NCI-H510A (cell line): ENCODE measurements at regions not wholly inside any gene's neighbourhood (a gene's known extent, or its start where the extent isn't known, plus 50 kb on each side); places are given as distances from the start of the nearest gene placed in this dataset.
"Not testable (repeated sequence)": the region's sequence is repeated elsewhere in the genome, so short reads cannot be mapped to it uniquely, and the experiment has no call there.

Experiments
- DNase-seq: peaks from one replicate; lab custom pipeline; 2025; lab: John Stamatoyannopoulos, UW

GRCh38 chr7:136116186-136116585 is 139.0 kb upstream of the MTPN start:
- no peak for DNase-seq

- DNase-seq = no peak
Measured at GRCh38 chr7:136114966-136115762, 138.0 kb upstream of the MTPN start.

GRCh38 chr7:136114467-136114866 is 137.3 kb upstream of the MTPN start:
- DNase-seq = not testable (repeated sequence)

- DNase-seq = not testable (repeated sequence)
Measured at GRCh38 chr7:136109037-136109436, 131.9 kb upstream of the MTPN start.

DNA sequence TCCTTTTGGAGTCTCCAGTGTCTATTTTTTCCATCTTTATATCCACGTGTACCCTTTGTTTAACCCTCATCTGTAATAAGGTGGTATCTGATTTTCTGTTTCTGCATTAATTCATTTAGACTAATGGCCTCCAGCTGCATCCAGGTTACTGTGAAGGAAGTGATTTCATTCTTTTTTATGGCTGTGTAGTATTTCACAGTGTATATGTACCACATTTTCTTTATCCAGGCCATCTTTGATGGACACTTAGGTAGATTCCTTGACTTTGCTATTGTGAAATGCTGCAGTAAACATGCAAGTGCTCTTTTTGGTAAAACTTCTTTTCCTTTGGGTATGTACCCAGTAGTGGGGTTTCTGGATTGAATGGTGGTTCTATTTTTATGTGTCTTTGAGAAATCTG is 128.0 kb upstream of the MTPN start:
- no peak for DNase-seq

DNA sequence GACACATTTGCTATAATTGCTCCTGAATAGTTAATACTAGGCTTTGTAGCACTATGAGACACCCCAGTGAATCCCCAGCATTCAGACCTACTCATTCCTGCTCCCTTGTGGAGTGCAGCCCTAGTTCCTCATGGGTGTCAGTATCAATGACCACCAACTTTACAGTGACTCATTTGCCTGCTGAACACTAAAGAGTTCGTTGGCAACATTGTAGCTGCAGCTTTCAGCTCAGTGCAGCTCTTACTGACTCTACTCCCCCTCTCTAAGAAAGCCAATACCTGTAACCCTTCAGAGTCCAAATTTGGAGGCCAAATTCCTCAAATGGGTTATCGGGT is 127.1 kb upstream of the MTPN start:
- no peak for DNase-seq

GRCh38 chr7:136103545-136104268 is 126.5 kb upstream of the MTPN start:
- no peak for DNase-seq

DNA sequence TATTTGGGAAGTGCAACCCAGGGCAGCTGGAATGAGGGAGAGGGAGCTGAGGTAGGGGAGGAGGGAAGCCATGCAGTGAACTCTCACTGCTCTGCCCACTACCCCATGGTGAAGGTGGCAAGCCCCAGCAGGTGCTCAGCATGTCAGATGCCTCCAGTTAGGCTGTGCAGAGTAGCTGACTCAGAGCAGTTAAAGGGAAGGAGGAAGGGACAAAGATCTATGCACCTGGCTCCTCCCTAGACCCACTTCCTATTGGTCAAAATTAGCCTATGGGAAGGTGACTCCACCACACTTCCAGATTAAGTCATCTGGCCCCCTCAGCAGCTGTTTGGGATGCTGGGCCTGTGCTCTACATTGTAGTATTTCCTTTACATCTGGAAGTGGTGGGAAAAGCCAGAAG is 125.7 kb upstream of the MTPN start:
- no peak for DNase-seq

- not testable (repeated sequence) for DNase-seq
Measured at GRCh38 chr7:136092714-136093113, 115.6 kb upstream of the MTPN start.

DNA sequence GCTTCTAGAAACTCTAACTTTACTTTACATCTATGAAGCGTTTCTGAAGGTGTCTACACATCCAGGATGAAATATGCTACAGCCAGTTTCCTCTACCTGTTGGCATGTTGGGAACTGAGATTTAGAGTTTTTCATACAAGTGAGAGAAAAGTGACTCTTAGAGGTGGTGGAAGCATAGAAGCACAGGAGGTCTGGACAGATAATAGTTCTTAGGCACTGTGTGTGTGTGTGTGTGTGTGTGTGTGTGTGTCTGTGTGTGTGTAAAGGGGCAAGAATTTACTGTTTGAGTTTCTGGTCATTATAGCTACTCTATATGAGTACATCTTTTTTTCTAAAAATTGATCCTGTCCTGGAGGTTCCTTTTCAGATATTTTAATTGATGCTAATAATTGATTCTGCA is 110.7 kb upstream of the MTPN start:
- no peak for DNase-seq

DNA sequence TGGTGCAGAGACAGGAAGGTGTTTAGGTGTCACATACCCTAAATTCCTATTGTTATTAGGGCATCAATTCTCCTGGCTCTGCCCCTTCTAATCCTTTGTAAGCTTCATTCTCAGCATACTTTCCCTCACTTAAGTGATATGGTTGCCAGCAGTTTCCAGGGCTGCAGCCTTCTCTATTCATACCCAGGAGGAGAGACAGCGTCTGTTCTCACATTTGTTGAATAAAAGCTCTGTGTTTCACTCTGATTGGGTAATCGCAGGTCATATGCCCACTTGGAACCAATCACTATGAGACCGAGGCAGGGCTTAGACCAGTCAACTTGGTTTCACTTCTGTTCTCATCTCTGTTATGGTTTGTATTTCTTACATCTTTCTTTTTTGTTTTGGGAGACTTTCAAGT is 109.6 kb upstream of the MTPN start:
- DNase-seq = no peak

DNA sequence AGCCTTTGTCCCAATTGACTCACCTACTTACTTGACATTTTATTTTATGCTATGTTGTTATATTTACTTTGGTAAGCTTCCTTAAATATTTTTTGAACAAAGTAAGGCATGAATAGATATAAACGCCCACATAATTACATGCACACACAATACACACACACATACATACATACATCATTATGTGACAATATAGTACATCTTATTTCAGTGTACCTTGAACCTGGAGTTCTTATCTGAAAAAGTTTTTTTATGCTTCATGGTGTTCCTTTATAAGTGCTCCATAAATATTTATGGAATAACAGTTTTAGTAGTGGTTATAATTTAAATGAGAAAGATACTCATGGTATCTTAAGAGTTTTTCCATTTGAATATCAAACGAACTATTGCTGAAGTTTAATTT is 102.8 kb upstream of the MTPN start:
- DNase-seq = no peak

- no peak for DNase-seq
Measured at GRCh38 chr7:136079478-136079892, 102.3 kb upstream of the MTPN start.

- DNase-seq = no peak
Measured at GRCh38 chr7:136079066-136079465, 101.9 kb upstream of the MTPN start.

DNA sequence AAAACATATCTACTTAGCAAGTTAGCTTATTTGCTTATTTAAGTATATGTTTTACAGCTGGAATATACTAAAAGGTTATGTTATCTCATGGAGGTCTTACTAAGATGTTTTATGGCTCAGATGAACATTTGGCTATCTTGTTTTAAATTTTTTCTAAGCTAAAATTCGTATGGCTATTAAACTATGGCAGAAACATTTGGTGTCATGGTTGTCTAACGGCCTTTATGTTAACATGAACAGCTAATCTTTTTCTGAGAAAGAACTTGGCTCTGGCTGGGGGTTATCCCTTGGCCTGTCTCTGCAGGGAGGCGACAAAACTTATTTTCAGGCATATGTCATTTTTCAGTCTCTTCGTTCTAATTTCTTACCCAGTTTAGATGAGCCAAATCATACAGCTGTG is 101.5 kb upstream of the MTPN start:
- DNase-seq = no peak

- DNase-seq = no peak
Measured at GRCh38 chr7:136076954-136077353, 99.8 kb upstream of the MTPN start.

DNA sequence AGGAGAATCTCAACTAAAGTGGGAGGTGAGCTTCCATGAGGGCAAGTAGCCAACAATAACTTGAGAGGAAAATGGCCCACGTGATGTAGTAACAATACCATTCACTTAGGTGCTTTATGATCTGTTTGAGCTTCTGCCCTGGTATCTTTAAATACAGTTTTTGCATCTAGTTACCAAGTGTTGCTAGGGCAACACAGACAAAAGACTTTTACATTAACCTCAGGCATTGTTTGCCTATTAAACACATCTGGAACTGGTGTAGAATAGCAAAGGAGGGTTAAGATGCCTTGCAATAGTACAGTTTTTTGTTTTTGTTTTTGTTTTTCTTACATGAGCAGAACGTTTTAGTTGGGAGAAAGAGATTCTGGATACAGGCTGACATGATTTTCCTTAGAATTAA is 97.7 kb upstream of the MTPN start:
- no peak for DNase-seq

DNA sequence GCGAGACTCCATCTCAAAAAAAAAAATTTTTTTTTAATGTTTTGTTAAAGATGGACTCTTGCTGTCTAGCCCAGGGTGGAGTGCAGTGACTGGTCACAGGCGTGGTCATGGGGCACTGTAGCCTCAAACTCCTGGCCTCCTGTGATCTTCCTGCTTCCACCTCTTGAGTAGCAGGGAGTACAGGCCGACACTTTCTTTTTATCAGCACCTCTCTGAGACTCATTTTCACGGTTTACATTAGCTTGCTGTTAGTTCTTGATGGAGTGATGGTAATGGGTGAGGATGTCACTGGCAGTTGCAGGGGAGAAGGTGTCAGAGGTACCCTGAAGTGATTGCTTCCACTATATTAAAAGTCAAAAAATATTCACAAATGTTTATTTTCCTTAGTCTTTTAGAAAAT is 95.3 kb upstream of the MTPN start:
- DNase-seq = no peak

DNA sequence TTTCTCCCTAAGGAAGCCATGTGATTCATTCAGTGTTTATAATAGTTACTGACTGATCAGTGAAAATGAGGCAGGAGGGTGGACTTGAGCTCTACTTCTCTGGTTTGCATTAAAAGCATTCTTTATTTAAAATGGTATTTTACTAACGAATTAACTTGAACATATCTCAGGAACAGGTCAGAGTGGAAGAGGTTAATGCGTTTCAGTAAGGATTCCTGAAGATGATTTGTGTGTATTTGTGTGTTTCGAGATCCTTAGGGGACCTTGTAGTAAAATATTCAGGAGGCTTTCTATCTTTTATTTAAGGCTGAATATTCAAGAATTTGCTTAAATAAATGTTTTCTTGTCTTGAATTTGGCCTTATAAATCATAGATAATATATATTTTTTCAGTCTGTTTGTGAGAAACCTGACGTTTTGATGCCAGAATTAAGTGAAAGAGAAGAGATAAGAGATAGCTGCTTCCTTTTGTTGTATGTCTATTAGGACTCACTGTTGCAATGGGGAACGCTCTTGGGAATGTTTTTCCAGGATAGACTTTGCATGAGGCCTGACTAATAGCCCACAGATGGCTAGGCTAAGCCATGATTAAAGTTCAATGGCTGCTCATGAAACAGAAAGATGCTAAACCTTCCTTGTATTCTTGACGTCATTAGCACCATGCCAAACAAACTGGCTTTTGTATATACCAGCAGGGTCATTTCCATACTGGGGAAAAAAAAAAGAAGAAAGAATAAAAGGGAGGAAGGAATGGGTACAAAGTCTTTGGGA is 93.8 kb upstream of the MTPN start:
- DNase-seq = no peak

DNA sequence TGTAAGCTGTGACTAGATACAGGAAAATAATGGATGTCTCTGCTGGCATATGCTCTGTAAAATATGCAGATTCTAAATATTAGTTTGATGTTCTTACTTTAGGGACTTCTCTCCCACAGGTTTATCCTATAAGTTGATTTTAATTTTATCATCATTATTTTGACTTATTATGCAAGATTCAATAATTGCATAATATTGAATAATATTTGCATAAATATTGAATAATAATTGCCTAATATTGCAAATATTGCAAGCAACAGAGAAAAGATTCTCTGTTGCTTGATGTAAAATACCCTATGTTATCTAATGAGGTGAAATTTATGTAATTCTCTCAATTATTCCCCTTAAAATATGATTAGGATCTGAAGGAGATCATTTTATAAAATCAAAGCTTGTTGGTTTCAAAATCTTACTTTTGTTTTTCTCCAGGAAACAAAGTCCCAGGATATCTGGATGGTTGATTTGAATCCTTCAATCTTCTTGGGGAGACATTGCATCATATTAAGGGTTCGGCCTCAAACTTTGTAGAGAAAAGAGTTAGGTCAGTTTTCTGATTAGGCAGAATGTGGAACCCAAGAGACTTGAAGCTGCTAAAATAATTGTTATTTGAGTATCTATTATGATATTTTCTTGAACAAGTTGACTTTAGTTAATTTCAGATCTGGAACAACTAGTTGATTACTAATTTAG is 92.8 kb upstream of the MTPN start:
- no peak for DNase-seq

DNA sequence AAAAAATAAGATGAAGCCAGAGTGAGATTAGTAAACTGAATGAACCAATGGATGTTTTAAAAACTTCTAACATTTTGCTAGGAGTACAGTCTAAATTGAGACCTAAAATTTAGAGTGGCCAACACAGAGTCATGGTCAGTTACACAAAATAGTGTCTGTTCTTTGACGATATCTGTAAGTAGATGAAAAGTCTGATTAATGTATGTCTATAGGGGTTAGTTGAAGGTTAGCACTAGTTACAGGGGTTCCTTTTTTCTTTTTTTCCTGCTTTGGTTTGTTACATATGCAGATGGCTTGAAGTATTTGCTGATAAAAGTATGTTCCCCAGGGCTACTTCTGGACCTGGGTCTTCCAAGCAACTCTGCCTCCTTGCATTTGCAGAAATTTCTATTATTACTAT is 90.1 kb upstream of the MTPN start:
- no peak for DNase-seq
